ENCODE measurements at regions not wholly inside any gene's neighbourhood (a gene's known extent, or its start where the extent isn't known, plus 50 kb on each side); places are given as distances from the start of the nearest gene placed in this dataset.
"Not testable (repeated sequence)": the region's sequence is repeated elsewhere in the genome, so short reads cannot be mapped to it uniquely, and the experiment has no call there.

DNA sequence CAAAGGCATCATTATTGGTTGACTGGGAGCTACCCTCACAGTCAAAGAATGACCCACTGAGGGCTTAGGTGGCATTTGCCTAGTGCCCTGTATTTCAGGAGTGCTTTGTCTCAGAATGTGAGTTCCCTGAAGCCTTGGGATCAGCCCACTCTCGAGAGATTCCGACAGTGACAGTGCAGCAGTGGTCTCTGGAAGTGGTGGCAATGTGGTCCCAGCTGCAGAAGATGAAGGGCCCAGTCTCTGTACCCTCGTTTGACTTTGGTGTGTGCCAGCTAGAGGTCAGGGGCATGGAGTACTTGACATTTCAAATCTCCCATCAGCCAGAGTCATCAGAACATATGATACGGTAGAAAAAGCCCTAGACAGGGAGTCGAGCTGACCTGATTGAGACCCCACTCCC, 153.7 kb downstream of the EFNB1 start:
- no peak for DNase-seq (ENCODE audit: insufficient read length, low spot score)
- no peak for TF ChIP-seq POLR2A (IDR thresholded peaks at IDR 0.05; ENCODE audit: low read depth, low read length)
- FAIRE-seq, result no peak

DNA sequence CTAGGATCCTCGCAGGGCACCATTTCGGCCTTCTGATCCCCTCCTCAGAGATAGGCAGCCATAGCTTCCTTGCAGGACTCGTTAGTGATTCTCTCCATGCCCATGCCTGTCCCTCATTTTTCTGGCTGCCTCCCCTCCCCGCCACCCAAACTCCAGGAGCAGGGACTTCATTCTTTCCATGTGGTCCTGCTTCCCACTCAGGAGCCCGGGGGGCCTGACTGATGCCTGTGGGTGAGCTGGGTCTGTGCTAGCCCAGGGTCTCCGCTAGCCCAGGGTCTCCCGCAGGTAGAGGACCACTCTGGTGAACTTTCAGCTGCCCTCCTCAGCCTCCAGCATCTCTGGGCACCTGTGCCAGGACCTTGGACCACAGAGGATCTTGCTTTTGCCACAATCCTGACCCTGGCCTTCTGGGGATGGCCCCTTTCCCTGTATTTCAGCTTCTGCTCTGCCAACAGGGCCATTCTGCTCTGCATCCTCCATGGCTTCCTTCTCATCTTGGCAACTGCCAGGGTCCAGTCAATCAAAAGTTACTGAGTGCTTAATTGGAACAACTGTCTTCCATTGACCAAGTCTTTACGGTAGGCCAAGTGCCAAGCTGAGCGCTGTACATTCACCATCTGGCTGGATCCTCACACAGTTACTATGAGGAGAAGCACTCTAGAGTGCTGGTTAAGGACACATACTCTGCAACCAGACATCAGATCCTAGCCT, 152.2 kb downstream of the EFNB1 start:
- DNase-seq (ENCODE audit: insufficient read length, low spot score), result no peak
- TF ChIP-seq POLR2A (IDR thresholded peaks at IDR 0.05; ENCODE audit: low read depth, low read length), result no peak
- no peak for FAIRE-seq

DNA sequence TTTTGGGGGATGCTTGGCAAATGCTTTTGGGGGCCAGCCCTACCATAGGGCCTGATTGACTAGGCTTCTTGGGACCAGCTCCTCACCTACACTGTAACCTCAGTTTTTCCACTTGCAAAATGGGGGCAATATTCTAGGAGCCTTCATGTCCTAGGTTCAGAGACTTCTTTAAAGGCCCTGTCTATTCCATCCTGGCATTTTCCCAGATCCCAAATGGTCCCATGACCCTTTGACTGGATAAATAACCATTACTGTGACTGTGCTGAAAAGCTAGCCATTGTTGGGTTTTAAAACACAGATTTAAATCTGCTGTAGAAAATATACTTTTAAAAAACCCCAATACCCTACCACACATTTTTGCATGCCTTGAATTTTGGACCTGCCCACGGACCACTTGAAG, 149.8 kb downstream of the EFNB1 start:
- no peak for FAIRE-seq
- no peak for TF ChIP-seq POLR2A (IDR thresholded peaks at IDR 0.05; ENCODE audit: low read depth, low read length)
- no peak for DNase-seq (ENCODE audit: insufficient read length, low spot score)

DNA sequence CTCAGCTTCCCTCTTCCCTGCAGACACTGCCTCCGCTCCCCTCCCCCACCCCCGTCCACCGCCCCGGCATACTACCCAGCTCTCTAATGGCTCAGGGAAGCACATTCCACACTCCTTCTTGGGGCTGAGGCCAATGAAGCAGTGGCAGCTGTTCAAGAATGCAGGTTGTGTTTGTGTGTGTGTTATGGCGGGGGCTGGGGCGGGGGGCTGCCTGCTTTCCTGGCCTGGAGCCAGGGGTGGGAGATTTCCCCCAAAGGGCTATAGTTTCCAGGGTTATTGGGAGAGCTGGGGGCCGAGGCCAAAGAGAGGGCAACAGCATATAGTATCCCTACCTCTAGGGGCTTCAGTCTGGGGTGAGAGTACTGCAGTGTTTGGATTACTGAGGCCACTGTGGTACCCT, 149.4 kb downstream of the EFNB1 start:
- DNase-seq (ENCODE audit: insufficient read length, low spot score), result no peak
- TF ChIP-seq POLR2A (IDR thresholded peaks at IDR 0.05; ENCODE audit: low read depth, low read length), result no peak
- no peak for FAIRE-seq

DNA sequence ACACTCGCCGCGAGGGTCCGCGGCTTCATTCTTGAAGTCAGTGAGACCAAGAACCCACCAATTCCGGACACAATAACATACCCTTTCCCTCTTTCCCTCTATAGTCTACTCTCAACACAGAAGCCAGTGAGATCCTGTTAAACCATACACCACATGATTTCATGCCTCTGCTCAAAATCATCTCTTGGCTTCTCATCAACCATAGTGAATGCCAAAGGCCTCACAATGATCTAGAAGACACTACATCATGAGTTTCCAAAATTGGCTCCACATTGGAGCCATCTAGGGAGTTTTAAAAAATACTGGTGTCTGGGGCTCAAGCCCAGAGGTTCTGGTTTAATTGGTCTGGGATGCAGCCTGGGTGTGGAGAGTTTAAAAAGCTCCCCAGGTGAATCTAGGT, 124.5 kb downstream of the EFNB1 start:
- FAIRE-seq (no peak), DNase-seq (ENCODE audit: insufficient read length, low spot score) (no peak)
- no peak for TF ChIP-seq POLR2A (IDR thresholded peaks at IDR 0.05; ENCODE audit: low read depth, low read length)

DNA sequence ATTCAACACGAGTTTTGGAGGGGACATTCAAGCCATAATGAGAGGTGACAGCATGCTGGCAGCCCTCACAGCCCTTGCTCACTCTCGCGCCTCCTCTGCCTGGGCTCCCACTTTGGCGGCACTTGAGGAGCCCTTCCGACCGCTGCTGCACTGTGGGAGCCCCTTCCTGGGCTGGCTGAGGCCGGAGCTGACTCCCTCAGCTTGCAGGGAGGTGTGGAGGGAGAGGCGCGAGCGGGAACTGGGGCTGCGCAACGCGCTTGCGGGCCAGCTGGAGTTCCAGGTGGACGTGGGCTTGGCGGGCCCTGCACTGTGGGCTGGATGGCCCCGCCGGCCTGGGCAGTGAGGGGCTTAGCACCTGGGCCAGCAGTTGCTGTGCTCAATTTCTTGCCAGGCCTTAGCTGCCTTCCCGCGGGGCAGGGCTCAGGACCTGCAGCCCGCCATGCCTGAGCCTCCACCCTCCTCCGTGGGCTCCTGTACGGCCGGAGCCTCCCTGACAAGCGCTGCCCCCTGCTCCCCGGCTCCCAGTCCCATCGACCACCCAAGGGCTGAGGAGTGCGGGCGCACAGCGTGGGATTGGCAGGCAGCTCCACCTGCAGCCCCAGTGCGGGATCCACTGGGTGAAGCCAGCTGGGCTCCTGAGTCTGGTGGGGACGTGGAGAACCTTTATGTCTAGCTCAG, 123.3 kb downstream of the EFNB1 start:
- not testable (repeated sequence) for FAIRE-seq; DNase-seq (ENCODE audit: insufficient read length, low spot score)

DNA sequence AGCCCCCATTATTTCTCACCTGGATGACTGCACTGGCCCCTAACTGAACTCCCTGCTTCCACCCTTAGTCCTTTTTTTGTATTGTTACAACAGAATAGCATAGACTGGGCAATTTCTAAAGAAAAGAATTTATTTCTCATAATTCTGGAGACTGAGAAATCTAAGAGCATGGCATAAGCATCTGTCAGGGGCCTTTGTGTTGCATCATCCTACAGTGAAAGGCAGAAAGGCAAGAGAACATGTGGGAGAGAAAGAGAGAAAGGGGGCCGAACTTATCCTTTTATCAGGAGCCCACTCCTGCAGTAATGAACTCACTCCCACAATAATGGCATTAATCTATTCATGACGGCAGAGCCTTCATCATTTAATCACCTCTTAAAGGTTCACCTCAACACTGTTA, 122.1 kb downstream of the EFNB1 start:
- TF ChIP-seq POLR2A (IDR thresholded peaks at IDR 0.05; ENCODE audit: low read depth, low read length), result no peak
- no peak for DNase-seq (ENCODE audit: insufficient read length, low spot score)
- FAIRE-seq, result no peak

DNA sequence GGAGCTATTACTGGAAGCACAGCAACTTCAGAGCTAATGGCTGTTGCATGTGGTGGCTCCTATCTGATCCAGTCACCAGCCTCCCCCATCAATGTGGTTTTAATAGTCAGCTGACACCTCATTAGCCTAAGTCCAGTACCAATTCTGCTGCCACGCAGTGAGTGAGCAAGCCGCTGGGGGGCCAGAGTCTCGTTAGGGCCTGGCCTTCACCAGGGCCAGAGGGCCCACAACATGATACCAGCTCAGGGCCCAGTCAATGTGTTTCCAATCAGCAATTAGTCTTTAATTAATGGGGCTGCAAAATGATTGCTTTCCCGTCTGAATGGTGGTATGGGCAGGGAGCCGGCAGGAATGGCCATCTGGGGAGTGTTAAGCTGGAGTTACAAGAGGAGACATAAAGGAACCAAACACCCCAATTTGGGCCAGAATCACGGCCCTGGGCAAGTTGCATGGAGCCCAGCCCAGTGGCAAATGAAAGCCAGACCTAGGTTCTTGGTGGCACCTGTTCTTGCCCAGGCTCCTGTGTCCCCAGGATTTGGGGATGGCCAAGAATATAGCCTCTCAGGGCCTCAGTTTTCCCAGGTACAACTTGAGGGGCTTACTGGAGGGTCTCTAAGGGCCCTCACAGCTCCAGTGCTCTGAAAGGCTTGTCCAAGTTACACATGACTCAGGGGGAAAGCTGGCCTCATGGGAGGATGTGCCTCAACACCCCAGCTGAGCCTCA, 119.2 kb downstream of the EFNB1 start:
- TF ChIP-seq POLR2A (IDR thresholded peaks at IDR 0.05; ENCODE audit: low read depth, low read length), result no peak
- FAIRE-seq (no peak), DNase-seq (ENCODE audit: insufficient read length, low spot score) (no peak)

DNA sequence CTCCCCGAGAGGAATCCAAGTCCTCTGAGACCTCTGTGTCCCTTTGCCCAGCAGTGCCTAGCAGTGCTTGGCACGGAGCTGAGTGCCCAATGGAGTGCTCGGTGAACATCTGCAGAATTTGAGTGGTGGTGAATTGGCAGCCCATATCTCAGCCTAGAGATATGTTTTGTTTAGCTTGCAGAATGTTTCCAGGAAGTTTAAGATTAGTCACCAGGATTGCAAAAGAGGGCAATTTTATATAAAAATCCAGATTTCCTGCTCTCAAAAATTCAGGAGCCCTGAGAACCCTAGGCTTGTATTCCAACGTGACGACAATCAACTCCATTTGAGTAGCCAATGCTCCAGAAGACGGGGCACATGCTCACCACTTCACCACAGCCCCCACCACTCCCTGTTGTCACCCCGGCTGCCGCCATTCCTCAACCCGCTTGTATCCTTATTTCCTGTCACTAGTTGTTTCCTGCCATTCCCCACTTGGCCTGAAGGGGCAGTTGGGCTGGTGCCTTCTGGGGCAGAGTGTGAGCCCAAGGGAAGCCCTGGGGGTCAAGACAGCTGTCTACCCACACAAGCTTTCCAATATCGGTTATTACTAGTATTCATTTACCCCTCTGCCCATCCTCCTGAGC, 116.9 kb downstream of the EFNB1 start:
- no peak for FAIRE-seq
- no peak for TF ChIP-seq POLR2A (IDR thresholded peaks at IDR 0.05; ENCODE audit: low read depth, low read length)
- DNase-seq (ENCODE audit: insufficient read length, low spot score), result peak; percentile 28

DNA sequence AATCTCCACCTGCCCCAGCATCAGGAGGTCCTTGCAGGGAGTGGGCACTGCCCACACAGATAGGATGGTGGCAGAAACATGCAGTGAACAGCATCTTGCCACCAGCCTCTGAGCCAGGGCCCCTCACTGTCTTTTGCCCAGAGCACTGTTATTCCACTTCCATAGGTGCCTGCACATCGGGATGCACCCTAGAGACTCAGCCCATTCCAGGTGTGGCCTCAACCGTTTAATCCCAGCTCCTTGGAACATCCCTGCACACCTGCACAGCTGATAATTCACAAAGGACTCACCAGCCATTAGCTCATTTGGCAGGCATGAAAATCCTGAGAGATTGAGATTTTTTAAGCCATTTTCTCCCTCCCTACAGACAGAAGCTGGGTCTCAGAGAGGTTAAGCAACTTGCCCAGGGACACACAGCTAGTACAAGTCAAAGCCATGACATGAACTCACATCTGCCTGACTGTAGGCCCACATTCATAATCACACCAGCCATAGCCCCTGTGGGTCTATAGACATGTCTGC, 116.3 kb downstream of the EFNB1 start:
- DNase-seq (ENCODE audit: insufficient read length, low spot score) (no peak), FAIRE-seq (no peak)
- no peak for TF ChIP-seq POLR2A (IDR thresholded peaks at IDR 0.05; ENCODE audit: low read depth, low read length)

DNA sequence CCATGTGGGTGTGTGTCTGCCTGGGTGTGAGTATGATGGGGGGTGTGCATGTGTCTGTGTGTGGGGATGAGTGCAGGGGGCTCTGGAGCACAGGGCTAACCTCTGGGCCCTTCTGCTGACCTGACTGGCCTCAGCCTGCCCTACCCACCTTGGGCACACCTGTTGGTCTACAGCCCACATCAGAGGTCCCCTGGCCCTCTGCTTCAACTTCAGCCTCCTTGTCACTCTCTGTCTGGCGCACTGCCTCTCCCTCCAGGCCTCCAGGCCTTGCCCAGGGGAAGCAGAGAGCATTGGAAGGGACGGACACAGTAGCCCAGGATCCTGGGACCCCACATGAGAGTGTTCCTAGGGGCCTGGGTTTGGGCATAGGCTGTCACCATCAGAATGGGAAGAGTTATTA, 115.4 kb downstream of the EFNB1 start:
- FAIRE-seq (no peak), DNase-seq (ENCODE audit: insufficient read length, low spot score) (no peak)
- no peak for TF ChIP-seq POLR2A (IDR thresholded peaks at IDR 0.05; ENCODE audit: low read depth, low read length)

DNA sequence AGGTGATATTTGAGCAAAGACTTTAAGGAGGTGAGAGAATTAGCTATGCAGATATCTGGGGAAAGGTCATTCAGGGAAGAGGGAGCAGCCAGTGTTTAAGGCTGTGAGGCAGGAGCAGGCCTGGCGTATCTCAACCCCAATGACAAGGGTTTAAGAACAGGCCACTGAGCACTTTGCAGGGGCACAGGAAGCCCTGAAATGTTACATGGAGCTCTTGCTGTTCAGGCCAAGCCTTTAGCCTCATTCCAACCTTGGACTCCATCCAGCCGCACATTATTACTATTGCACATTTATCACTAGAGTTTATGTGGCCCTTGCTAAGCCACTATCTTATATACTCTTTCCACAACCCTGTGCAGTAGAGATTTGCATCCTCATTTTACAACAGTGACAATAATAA, 114.0 kb downstream of the EFNB1 start:
- FAIRE-seq (no peak), DNase-seq (ENCODE audit: insufficient read length, low spot score) (no peak)
- TF ChIP-seq POLR2A (IDR thresholded peaks at IDR 0.05; ENCODE audit: low read depth, low read length), result no peak

DNA sequence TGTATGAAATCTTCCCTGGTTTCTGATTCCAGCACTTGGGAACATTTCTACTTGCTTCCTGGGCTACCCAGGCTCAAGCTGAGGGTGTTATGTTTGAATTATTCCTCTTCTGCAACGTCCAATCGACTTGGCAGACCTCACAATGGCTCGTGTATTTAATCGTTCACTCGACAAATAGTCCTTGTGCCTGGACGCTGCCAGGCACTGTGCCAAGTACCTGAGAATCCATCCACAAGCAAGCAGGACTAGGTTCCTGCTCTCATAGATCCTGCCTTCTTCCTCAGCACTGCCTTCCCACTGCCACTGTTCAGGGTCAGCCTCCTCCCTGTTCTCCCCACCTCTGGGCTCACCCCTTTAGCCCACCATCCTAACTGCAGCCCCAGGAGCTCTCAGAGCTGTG, 113.3 kb downstream of the EFNB1 start:
- FAIRE-seq (no peak), DNase-seq (ENCODE audit: insufficient read length, low spot score) (no peak)
- TF ChIP-seq POLR2A (IDR thresholded peaks at IDR 0.05; ENCODE audit: low read depth, low read length), result no peak

DNA sequence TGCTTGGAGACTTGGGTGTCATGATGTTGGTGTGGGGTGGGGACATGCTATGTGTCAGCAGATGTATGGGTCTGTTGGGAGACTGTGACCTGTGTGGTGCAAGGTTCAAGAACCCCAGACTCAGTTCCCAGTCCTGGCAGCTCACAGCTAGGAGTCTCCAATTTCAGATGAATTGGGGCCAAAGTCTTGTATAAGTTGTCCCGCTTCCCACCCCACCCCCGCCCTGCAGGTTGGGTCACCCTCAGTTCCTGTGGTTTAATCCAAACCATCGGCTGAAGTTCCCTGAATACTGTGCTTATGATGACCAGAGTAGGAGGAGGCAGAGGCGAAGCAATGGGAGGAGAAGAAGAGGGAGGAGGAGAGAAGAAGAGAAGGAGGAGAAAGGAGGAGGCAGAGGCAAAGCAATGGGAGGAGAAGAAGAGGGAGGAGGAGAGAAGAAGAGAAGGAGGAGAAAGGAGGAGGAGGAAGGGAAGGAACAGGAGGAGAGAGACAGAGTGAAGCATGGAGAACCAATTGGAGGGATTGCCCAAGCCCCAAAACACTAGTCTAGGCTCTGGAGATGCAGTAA, 112.6 kb downstream of the EFNB1 start:
- no peak for FAIRE-seq
- DNase-seq (ENCODE audit: insufficient read length, low spot score), result no peak
- no peak for TF ChIP-seq POLR2A (IDR thresholded peaks at IDR 0.05; ENCODE audit: low read depth, low read length)

Measured in H54 (cell line).